ENCODE measurements at regions not wholly inside any gene's neighbourhood (a gene's known extent, or its start where the extent isn't known, plus 50 kb on each side); places are given as distances from the start of the nearest gene placed in this dataset.

DNA sequence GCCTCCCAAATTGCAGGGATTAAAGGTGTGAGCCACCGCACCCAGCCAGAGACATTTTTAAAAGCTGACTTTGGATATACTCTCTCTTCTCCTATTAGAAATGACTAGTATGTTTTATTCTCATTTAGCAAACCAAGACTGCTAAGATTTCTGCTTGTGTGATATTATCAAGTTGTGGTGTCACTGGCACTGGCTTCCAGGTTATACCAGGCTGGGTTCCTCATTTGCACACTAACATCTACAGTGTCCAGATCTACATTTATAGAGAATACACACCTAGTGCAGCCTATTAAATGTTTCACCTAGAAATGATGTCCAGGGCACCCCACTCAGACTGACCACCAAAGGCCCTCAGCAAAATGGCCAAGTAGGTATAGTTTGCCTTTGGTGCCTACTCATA is 49.9 kb upstream of the FOXN2 start:
- no peak overlapping the region for H3K27ac Mint-ChIP-seq (ENCODE audit: unreplicated experiment)
- POLR2A ChIA-PET = no interaction called here

More for the DNA sequence above, 49.9 kb upstream of the FOXN2 start:
- CTCF ChIA-PET = no interaction called here
- TF ChIP-seq CTCF (IDR thresholded peaks at IDR 0.05; ENCODE audit: insufficient read depth in 1 of 2, low read depth in 1 of 2, low read length in 1 of 2, severe bottlenecking in 1 of 2, unreplicated experiment in 1 of 2) = no peak
- no peaks in the 10 kb centered on the region for H3K36me3 Mint-ChIP-seq (ENCODE audit: insufficient read depth, unreplicated experiment)
- DNase-seq = no peak
- Histone ChIP-seq H3K4me3 (ENCODE audit: low read depth, low read length) (no peak overlapping the region), H3K36me3 (ENCODE audit: control insufficient read depth, insufficient read depth, low read length) (no peaks in the 10 kb centered on the region), H3K9me3 (no peaks in the 10 kb centered on the region; the same call in 1 of the 2 replicates), H3K27me3 (replicated peaks; ENCODE audit: control insufficient read depth, insufficient read depth, low read length) (no peaks in the 10 kb centered on the region), H3K4me1 (peaks cover 20% of the 10 kb centered on the region)
- H3K4me1 Mint-ChIP-seq (ENCODE audit: low read depth, unreplicated experiment) = peaks cover 27% of the 10 kb centered on the region
- intact Hi-C loops (cut with micrococcal nuclease; ENCODE audit: unreplicated experiment) = no loop called here
- H3K4me3 Mint-ChIP-seq (ENCODE audit: unreplicated experiment) = no peak overlapping the region
- no TSS peak for BruUV-seq (replicated peaks)
- H3K9me3 Mint-ChIP-seq (ENCODE audit: unreplicated experiment) = peaks cover 23% of the 10 kb centered on the region
- no peaks in the 10 kb centered on the region for H3K27me3 Mint-ChIP-seq (ENCODE audit: insufficient read depth, unreplicated experiment)

Measured in Caco-2 (cell line).